ENCODE measurements at regions not wholly inside any gene's neighbourhood (a gene's known extent, or its start where the extent isn't known, plus 50 kb on each side); places are given as distances from the start of the nearest gene placed in this dataset.

GRCh38 chr18:73896685-73897084 is 250.9 kb downstream of the FBXO15 start:
- ATAC-seq: no peak
- Histone ChIP-seq H3K4me3 (replicated peaks in 1 of 2; ENCODE audit: low read depth in 1 of 2, low read length in 2 of 2) (no peak overlapping the region), H3K79me2 (ENCODE audit: insufficient read depth, low read length) (no peaks in the 10 kb centered on the region), H3K27me3 (ENCODE audit: insufficient read depth, low read length) (no peaks in the 10 kb centered on the region), H3K9me3 (ENCODE audit: control insufficient read depth in 1 of 2, insufficient read depth in 1 of 2, low read depth in 1 of 2, low read length in 2 of 2) (no peaks in the 10 kb centered on the region), H3K9me2 (ENCODE audit: insufficient read depth) (no peaks in the 10 kb centered on the region), H3K4me1 (ENCODE audit: control insufficient read depth in 1 of 2, insufficient read depth in 2 of 2, low read length in 2 of 2) (no peaks in the 10 kb centered on the region), H4K20me1 (ENCODE audit: insufficient read depth) (no peaks in the 10 kb centered on the region), H3K9ac (ENCODE audit: low read length) (no peak overlapping the region), H3K27ac (ENCODE audit: low read depth, low read length) (no peak overlapping the region), H3K36me3 (ENCODE audit: control insufficient read depth in 1 of 2, insufficient read depth in 2 of 2, low read length in 2 of 2) (no peaks in the 10 kb centered on the region), H2AFZ (ENCODE audit: low read depth, low read length, poor library complexity, severe bottlenecking) (no peak overlapping the region), H3K4me2 (ENCODE audit: low read length) (no peak overlapping the region)
- BruUV-seq (replicated peaks): no TSS peak
- TF ChIP-seq FOSL1 (IDR thresholded peaks at IDR 0.05; ENCODE audit: low read depth) (no peak), EZH2 (IDR thresholded peaks at IDR 0.05) (no peak), MAX (IDR thresholded peaks at IDR 0.05) (no peak), CEBPB (IDR thresholded peaks at IDR 0.05; ENCODE audit: low read depth) (no peak), SIN3A (IDR thresholded peaks at IDR 0.05; ENCODE audit: low read depth) (no peak), ATF3 (IDR thresholded peaks at IDR 0.05) (no peak), SRF (IDR thresholded peaks at IDR 0.05; ENCODE audit: low read depth) (no peak), EZH2phosphoT487 (IDR thresholded peaks at IDR 0.05; ENCODE audit: borderline replicate concordance) (no peak), YY1 (IDR thresholded peaks at IDR 0.05; ENCODE audit: extremely low read depth, insufficient replicate concordance, low read depth, low read length) (no peak), ZFX (IDR thresholded peaks at IDR 0.05) (no peak), REST (IDR thresholded peaks at IDR 0.05; ENCODE audit: low read depth) (no peak), ZNF274 (IDR thresholded peaks at IDR 0.05; ENCODE audit: low read depth, low read length) (no peak), JUND (IDR thresholded peaks at IDR 0.05) (no peak), POLR2A (IDR thresholded peaks at IDR 0.05; ENCODE audit: borderline replicate concordance, extremely low read depth, insufficient read depth, insufficient read length) (no peak), ELF1 (IDR thresholded peaks at IDR 0.05; ENCODE audit: borderline replicate concordance, low read depth) (no peak)
- RAD21 ChIA-PET (ENCODE audit: low non-redundant PET in 1 of 2, low total read pairs in 2 of 2, uncharacterized antibody in 2 of 2, unreplicated experiment in 2 of 2): no interaction called here
- POLR2A ChIA-PET: no interaction called here
- CTCF ChIA-PET: no interaction called here
- intact Hi-C loops (cut with micrococcal nuclease): no loop called here
- DNase-seq (ENCODE audit: low read depth, low spot score): no peak
